Erythroblast (primary cell): ENCODE measurements at regions not wholly inside any gene's neighbourhood (a gene's known extent, or its start where the extent isn't known, plus 50 kb on each side); places are given as distances from the start of the nearest gene placed in this dataset.

ENCODE experiments used
- DNase-seq, 2 experiments: peaks; one replicate each; lab custom pipeline; 2025; lab: John Stamatoyannopoulos, UW
- GATA1 ChIP-seq: IDR thresholded peaks from 2 replicates; pipeline ENCODE4 v1.6.1; 2011; ENCODE audit warnings: low read depth, mild to moderate bottlenecking, control low read depth, low read length, moderate library complexity
- POLR2A ChIP-seq: IDR thresholded peaks from 2 replicates; pipeline ENCODE4 v1.6.1; 2011; ENCODE audit warnings: mild to moderate bottlenecking, low read length

- TF ChIP-seq POLR2A (no peak), GATA1 (no peak)
Observed at GRCh38 chr7:12796397-12797127, 109.1 kb downstream of the ARL4A start.

GRCh38 chr7:12800486-12800885 is 113.1 kb downstream of the ARL4A start:
- TF ChIP-seq GATA1: no peak
- TF ChIP-seq POLR2A: no peak
- DNase-seq: no peak

More at GRCh38 chr7:12796397-12797127, 109.1 kb downstream of the ARL4A start:
- DNase-seq: peak; percentile 66 to 81

DNA sequence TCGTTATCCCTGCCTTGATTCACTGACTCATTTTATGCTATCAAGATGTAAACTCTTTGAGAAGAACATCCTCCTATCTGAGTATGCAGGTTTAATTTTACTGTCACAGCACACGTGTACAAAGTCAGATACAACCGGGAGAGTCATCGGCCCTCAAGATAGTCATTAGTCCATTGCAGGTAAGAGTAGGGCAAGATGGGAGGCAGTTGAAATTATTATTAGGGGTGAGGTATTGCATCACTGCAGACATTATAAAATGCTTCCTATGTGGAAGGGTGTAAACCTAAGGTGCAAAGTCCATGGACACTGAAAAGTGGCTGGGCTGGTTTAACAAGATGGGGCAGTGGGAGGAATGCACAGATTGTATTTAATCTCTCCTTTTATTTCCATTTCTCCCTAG is 113.7 kb downstream of the ARL4A start:
- TF ChIP-seq GATA1 (no peak), POLR2A (no peak)
- no peak for DNase-seq

DNA sequence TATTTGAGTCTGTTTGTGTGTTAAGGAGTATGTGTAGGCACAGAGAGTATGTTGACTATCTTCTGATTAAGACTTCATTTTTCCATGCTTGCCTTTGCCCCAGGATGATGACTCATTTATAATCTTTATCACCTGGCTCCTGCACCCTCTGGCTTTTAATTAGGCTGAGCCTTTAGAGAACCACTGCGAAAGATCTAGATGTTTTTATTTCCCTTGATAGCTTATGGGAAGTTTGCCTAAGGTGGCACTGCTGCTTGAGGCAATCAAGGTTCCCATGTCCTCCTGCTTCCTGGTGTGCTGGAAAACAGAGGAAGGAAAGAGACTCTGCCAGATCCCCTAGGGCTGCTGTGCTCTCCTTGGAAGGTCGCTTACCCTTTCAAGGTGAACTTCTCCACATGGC is 114.6 kb downstream of the ARL4A start:
- no peak for TF ChIP-seq GATA1
- TF ChIP-seq POLR2A: no peak
- peak; percentile 8 to 28 for DNase-seq

- TF ChIP-seq GATA1 (no peak), POLR2A (no peak)
- DNase-seq: no peak
Observed at GRCh38 chr7:12803542-12803941, 116.1 kb downstream of the ARL4A start.

- no peak for DNase-seq
- no peak for TF ChIP-seq POLR2A
- TF ChIP-seq GATA1: no peak
Observed at GRCh38 chr7:12805518-12805928, 118.1 kb downstream of the ARL4A start.

DNA sequence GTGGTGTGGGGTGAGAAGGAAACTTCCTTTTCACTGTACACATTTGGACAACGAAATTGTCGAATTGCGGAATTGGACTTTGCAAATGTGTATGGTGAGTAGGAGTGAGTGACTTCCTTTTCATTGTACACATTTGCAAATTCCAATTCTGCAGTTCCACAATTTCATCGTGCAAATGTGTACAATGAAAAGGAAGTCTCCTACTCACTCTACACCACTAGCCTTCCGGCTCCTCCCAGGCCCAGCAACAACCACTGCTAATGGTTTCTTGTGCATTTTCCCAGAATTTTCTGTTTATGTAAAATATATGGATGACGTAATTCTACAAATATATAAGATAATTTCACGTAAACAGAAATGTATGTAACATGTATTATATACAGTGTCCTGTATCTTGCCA is 118.5 kb downstream of the ARL4A start:
- no peak for DNase-seq
- TF ChIP-seq POLR2A: no peak
- no peak for TF ChIP-seq GATA1

- DNase-seq: no peak
- TF ChIP-seq GATA1 (no peak), POLR2A (no peak)
Observed at GRCh38 chr7:12809476-12809875, 122.0 kb downstream of the ARL4A start.

GRCh38 chr7:12812111-12812510 is 124.7 kb downstream of the ARL4A start:
- DNase-seq: no peak
- TF ChIP-seq GATA1: no peak
- TF ChIP-seq POLR2A: no peak

DNA sequence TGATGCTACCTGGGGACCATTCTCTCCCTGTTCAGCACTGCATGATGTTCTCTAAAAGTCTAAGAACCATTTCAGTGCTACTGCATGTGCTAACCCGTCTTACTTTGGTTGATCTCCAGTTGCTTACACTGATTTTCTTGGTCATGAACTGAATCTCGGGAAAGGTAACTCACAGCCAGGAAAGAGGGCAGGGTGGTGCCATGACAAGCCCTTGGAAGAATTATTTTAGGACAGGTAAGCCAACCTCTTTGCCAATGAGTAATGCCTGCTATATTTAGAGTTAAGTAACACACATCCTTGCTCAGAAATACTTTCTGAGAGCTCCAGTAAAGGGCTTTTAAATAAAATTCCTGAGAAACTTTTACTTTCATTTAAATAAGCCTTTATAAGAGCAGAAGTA is 126.7 kb downstream of the ARL4A start:
- TF ChIP-seq GATA1 (no peak), POLR2A (no peak)
- no peak for DNase-seq

DNA sequence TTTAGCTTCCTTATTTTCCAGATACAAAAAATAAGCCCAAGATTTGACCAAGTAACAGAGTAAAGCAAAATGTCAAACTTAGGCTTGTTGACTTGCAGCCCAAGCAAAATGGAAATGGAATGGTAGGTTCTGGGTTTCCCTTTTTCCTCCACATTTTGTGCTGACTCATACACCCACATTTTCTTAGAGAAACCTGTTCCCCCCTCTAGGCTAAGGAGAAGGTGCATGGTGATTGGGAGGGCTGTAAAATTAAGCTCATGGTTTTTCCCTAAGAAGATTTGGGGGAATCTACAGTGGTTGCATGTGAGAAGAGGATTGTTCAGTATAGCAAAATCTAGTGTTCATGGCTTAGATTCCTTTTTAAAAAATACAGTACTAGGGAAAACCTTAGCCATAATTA is 127.4 kb downstream of the ARL4A start:
- TF ChIP-seq GATA1 (no peak), POLR2A (no peak)
- DNase-seq: no peak

GRCh38 chr7:12815426-12815825 is 128.0 kb downstream of the ARL4A start:
- TF ChIP-seq GATA1 (no peak), POLR2A (no peak)
- no peak for DNase-seq

- no peak for DNase-seq
- no peak for TF ChIP-seq POLR2A
- no peak for TF ChIP-seq GATA1
Observed at GRCh38 chr7:12815871-12816270, 128.4 kb downstream of the ARL4A start.

DNA sequence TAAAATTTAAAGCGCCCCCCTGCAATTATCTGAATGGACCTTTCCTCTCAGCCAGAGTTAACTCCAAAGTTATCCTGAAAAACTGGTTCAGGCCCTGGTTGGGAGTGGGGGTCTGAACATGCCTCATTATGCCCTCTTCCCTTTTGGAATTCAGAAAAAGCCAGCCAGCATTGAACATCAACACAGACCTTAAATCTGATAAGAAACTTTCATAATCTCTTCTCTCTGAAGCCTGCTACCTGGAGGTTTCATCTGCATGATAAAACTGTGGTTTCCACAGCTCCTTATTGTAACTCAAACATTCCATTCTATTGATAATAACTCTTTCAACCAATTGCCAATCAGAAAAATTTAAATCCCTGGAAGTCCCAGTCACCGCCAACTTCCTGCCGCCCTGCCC is 133.3 kb downstream of the ARL4A start:
- TF ChIP-seq POLR2A: no peak
- TF ChIP-seq GATA1: no peak
- DNase-seq: no peak

- no peak for TF ChIP-seq POLR2A
- no peak for TF ChIP-seq GATA1
- no peak for DNase-seq
Observed at GRCh38 chr7:12821746-12822145, 134.3 kb downstream of the ARL4A start.
